Nucleus accumbens (tissue), 56 donors: ENCODE measurements at regions not wholly inside any gene's neighbourhood (a gene's known extent, or its start where the extent isn't known, plus 50 kb on each side); places are given as distances from the start of the nearest gene placed in this dataset.
"Not testable (repeated sequence)": the region's sequence is repeated elsewhere in the genome, so short reads cannot be mapped to it uniquely, and the experiment has no call there.

Experiments used
- DNase-seq, 56 donors: peaks; one replicate each; lab custom pipeline; 2025; lab: John Stamatoyannopoulos, UW

DNA sequence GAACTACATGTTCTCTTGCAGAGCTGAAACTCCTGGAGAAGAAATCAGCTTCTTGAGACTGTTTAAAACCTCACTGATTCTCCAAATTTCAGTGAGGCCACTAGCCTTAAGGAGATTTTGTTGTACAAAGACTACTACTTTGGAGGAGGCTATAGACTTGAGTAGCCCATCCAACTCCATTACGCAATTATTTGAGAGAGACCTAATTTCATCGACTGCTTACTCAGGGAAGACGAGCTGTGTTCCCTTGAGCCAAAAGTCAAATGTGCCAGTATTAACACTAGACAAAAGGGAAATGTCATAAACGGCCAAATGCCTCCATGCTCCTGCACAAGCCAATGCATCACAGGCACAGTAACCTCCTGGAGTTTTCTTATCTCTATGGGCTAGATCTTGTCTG is 182.8 kb upstream of the SESN3 start:
- DNase-seq: no peak

DNA sequence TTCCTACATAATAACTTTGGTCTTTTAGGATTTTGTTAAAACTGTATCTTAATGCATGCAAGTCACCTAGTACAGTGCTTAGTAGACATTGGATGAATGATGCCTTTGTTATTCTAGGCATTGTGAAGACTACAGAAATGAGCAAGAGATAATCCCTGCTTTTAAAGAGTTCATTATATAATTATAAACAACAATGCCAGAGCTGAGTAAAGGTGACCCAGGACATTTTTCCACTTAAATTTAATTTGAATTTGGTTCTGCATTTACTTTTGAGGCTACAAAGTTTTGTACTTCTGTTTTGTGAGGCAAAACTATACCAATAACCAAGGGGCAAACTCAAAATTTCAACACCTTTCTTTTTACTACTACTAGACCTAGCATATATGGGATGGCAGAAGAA is 182.0 kb upstream of the SESN3 start:
- no peak for DNase-seq

DNA sequence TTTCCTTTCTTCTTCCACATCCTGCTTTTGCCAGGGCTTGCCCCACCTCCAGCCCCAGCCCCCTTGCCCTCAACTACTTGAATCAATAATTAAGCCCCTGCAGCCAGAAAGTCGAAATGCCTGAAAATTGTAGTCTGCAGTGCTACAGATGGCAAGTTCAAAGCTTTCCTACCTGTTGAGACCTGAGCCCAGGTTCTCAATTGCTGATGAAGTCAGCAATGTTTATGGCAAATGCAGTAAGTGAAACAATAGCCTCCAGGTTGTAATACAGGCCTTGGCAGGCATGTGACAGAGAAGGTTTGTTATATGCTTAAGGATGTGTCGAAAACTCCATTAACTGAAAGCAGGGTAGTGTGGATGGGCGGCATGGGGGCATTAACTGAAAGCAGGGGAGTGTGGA is 181.1 kb upstream of the SESN3 start:
- no peak for DNase-seq

DNA sequence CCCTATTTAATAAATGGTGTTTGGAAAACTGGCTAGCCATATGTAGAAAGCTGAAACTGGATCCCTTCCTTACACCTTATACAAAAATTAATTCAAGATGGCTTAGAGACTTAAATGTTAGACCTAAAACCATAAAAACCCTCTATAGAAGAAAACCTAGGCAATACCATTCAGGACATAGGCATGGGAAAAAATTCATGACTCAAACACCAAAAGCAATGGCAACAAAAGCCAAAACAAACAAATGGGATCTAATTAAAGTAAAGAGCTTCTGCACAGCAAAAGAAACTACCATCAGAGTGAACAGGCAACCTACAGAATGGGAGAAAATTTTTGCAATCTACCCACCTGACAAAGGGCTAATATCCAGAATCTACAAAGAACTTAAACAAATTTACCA is 179.7 kb upstream of the SESN3 start:
- not testable (repeated sequence) for DNase-seq

DNA sequence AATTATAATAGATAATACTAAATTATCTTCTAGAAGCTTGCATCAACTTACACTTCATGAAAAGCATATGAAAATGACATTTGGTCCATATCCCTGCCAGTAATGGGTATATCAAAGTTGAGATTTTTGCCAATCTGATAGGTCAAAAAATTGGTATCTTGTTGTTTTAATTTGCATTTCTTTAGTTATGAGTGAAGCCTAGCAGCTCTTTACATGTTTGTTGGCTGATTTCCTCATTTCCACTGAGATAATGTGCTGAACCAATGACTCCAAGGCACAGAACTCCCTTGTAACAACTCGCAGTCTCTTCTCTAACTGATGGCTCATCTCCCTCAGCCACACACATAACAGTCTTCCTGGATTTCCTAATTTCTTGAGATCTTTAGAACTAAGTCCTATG is 175.3 kb upstream of the SESN3 start:
- no peak for DNase-seq

DNA sequence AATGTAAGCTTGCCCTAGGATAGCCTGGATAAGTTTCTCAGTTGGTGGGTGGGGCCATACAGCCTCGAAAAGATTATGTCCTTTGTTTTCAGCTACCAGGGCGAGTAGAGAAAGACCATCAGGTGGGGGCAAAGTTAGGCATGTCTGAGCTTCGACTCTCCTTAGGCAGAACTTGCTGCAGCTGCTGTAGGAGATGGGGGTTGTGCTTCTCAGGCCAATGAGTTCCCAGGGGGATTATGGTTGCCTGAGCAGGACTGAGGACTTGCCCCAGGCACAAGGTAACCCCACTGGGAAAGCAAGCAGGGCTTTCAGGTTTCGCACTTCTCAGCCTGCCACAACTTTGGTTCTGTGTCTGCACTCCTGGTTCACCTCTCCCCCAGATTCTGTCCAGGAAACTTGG is 173.4 kb upstream of the SESN3 start:
- no peak for DNase-seq

DNA sequence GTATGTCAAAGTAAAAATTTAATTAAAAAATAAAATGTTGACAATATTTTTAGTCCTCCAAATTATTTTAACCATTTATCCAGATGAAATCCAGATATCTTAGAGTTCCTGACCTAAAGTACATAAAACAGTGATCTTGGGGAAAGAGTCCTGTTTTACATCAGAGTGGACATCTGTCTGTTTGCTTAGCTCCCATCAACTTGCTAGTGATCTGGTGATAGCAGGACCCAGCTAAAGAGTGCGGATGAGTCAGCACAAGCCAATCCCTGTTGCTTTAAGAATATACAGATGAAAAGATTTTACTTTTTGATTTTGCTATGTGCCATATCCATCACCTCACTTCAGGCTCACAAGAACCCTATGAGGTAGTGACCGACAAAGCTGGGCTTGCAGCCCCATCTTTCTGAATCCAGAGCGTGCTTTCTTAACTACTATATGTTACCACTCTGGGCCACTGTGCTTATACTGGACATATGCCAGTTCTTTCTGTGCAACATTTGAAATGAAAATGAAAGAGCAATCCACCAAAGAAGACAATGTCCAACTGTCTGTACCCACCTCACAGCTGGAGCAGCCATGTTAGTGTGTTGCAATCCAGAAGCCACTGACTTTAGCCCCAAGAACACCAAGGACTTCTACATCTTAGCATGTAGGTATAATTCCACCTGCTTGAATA is 167.6 kb upstream of the SESN3 start:
- no peak for DNase-seq

DNA sequence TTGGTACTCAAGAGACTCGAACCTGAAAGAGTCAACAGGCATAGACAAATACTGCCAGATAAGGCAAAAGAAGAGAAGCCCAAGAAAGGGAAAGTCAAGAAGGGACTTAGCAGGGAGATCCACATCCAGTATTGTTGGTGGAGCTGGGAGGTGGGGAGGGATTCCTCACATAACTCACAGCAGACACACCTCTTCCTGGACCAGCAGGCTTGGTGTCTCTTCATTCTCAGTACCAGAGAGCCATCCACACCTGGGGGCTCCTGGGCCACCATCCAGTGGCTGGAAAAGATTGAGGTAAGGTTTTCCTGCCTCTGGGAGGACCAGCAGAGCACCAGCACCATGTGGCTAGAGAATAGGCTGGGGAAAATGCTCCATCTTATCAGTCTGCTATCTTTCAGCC is 161.6 kb upstream of the SESN3 start:
- DNase-seq: no peak

DNA sequence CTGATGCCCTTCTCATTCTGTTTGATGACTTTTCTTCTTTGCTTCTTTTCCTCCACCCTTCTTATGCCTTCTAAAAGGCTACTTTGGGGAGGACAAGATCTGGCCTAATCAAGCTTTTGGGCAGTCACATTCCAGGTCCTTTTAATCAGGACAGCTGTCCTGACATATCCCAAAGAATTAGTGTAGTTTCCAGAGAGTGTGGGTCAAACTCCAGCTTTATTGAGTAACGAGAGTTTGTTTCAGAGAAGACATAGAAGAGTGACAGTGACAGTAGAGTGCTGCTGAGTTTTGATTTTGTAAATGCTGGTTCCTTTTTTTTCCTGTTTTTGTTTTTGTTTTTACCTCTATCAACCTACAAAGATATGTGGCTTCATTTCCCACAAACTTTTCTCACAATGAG is 158.4 kb upstream of the SESN3 start:
- no peak for DNase-seq

DNA sequence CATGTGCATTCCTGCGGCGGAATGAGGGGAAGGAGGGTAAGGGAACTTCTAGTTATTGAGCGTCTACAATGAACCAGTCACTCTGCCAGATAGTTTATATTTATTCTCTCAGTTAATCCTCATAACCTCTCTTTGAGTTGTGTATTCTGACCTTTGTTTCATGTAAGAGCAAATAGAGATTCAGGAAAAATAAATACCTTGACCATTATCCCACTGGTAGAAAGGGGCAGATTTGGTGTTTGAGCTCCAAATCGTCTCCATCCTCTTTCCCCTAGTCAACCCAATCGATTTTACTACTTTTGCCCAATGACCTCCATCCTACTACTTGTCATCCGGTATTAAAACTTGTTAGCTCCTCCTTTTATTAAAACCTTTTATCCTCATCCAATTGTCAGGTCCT is 157.1 kb upstream of the SESN3 start:
- DNase-seq: no peak

DNA sequence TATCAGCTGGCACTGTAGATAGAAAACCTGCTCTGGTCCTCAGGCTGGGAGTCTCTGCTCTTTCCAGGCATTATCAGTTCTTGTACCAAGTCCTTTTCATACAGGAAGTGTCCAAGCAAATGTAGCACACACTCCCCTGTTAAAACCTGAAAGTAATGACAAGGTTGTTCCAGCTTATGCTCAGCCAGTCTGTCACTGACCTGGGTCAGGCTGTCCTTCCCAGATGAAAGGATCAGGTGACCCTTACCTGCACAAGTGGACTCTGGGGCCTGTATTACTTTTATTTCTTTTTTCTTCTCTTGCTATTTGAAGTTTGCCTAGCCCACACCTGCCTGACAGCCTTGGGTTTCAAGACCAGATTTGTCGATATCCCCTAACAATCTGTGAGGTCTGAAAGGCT is 156.3 kb upstream of the SESN3 start:
- DNase-seq: no peak

DNA sequence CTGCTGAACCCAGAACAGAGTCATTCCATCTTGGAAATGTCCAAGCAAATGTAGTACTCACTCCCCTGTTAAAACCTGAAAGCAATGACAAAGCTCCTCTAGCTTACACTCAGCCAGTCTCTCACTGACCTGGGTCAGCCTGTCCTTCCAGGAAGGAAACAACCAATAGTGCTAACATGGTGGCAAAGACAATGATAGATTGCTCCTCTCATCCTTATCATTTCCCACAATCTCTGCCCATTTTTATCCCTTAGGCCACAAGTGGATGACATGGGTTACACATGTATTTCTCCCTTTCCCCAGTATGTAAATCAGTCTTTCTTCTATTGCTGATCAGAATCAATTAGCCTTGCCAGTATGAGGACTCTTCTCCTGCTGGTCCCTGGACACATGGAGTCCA is 154.6 kb upstream of the SESN3 start:
- no peak for DNase-seq

DNA sequence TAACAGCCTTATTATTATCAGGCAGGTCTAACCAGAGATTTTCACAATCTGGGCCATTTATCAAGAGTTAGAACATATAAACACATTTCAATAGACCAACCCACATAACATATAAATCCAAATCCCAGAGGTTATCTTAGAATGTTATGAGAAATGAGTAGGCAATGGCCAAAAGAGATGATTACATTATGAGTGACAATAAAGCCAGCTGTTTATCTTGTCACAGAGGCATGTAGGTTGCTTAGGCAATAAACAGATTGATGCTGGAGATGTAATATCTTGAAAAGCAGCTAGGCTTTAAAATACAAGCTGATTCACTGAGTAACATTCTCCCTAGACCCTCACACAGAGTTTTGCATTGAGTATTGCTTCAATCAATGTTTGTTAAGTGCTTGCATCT is 148.5 kb upstream of the SESN3 start:
- no peak for DNase-seq

DNA sequence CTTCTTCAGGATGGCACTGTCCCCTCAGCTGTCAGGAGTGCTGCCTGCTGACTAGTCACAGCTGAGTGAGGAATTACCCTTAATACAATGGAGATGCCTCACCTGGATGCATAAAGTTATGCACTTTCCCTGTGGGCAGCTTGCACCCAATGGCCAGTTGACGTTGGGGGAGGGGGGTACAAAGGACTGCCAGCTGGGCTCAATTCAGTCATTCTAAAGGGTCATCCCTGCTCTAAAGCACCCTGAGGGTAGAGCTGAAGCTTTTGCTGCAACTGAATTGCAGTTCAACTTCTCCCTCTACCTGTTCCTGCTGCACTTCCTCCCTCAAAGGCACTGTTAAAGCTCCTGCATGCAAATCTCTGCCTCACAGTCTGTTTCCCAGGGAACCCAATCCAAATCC is 147.8 kb upstream of the SESN3 start:
- no peak for DNase-seq

DNA sequence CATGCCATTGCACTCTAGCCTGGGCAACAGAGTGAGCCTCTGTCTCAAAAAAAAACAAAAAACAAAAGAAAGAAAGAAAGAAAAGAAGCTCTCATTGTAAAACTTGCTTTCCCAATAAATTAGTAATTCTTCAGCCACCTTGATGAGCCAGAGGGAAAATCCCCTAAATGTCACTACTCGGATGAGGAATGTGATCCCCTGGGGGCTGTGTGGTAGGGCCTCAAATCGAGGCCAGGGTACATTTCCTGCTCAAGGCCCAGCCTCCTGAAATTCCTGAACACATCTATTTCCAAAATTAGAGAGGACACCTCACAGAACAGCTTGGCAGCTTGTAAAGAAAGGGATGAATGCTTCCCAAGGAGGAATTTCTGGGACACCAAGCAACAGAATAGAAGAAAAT is 147.1 kb upstream of the SESN3 start:
- DNase-seq: no peak

DNA sequence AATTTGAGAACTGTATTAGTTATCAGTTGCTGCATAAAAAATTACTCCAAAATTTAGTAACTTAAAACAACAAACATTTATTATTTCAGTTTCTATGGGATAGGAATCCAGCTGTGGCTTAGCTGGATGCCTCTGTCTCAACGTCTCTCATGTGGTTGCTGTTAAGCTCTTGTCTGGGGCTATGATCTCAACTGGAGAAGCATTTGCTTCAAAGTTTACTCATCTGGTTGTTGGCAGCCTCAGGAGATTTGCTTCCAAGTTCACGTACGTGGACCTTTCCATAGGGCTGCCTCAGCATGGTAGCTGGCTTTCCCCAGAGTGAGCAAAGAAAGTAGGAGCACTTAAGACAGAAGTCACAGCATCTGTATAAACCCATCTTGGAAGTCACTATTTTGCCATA is 144.9 kb upstream of the SESN3 start:
- DNase-seq: no peak

DNA sequence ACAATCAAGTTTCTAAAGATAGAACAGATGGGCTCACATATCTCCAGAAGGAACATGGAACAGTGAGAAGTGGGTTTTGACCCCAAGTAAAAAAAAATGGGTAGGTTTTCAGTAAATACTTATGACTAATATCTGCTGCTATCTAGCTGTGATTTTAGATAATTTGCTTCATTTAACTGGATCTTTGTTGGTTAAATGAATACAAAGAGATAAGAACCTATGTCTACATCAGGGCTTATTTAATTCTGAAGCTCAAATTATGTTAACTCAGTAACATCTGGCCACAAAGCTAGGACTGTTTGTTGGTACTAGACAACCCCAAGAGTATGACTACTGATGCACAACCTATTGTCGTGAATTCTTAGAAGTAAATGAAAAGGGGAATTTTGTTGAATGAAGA is 144.4 kb upstream of the SESN3 start:
- DNase-seq: no peak

DNA sequence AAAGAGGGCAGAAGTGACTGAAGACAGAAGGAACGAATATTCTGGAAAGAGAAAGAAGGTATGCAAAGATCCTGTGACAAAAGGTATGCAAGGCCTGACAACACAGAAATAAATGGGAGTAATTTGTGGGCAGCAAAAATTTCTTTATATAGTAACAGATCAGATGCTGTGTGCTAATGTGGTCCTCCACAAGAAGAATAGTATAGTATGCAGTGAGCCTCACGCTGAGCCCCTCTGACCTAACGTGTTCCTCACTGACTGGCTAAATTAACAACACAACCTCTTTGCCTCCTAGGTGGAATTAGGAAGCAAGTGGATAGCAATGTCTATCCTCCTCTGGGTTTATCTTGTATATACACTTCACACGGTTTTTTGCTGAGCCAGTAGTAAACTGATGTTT is 143.1 kb upstream of the SESN3 start:
- no peak for DNase-seq

DNA sequence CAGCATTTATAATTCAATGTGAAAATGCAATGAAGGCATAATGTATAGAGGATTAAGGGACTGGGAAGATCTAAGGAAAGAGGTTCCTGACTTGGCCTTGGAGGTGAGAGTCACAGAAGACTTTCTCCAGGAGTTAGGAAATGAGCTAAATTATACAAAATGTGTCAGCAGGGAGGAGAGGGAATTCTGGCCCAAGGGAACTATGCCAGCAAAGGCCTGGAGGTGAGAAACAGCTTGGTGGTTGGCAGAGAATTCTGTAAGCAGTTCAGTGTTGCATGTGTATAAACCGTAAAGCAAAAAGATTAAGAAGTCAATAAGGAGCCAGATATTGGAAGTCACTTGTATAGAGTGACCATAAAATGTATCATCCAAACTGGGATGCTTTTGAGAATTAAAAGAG is 142.2 kb upstream of the SESN3 start:
- DNase-seq: no peak

DNA sequence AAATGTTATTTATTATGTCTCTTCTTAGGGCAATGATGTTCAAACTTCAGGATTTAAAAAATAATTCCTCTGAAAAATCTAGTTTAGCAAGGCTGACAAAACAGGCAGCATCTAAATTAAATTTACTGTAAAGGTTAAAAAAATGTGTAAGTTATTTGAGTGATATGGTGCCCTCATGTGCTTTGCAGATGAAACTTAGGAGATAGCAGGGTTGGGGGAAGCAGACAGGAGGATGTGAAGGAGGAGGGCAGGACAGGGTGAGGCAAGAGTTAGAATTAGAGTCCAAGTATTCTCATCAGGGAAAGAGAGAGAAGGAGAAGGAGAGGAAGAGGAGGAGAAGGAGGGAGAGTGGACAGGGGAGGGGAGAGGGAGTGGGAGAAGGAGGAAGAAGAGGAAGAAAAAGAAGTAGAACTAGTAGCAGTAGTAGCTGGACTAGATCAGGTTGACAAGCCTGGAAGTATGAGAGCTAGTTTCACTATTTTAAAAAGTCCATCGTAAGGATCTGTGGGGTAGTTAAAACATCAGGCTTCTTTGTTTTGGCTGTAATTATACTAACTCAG is 141.2 kb upstream of the SESN3 start:
- no peak for DNase-seq

DNA sequence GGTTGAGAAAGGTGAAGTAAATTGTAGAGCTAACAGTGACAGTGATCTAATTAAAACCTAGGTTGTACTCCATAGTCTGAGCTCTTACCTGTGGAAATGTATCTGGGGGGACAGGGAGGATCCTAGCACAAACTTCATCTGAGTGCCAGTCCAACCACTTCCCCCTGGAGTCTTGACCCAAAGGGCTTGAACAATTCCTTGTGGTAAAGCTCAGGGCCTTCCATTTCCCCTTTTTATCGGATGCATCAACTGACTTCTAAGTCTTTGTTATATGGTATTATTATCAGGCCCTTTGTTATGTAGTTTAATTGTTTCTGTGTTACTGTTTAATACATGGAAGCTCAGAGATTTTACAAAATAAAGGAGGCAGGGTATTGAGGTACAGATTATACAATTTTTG is 140.2 kb upstream of the SESN3 start:
- DNase-seq: no peak

DNA sequence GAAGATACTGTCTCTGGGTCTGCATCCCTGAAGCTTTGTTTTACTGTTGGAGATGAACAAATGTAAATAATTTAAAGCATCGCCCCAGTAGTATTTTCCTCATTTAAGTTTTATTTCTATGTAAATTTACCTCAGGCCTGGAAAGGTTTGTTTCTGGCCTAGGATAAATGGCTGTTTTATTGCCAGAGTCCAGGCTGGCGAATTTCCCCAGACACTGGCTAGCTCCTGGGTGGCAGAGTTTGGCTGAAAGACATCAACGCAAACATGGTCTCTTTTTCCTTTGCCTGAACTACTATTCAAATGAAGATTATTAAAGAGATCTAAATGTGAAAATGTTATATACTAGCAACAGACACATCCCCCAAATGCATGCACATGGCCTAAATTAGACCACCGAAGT is 136.7 kb upstream of the SESN3 start:
- no peak for DNase-seq

DNA sequence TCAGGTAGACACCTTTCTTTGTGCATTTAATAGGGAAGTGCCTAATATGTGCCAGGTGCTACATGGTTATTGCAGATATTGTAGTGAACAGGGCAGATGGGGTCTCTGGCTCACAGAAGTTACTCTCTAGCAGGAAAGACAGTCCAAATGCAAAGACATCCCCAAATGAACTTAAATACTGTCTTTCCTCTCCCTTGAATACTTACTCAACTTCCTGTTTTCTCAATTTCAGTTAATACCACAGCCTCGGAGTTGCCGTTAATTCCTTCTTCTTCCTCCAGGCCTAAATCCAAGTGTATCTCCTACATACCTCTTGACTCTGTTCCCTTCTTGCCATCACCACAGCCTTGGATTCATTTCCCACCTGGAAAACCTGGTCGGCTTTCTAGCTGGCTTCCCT is 134.3 kb upstream of the SESN3 start:
- no peak for DNase-seq
